HUES6 (cell line): ENCODE measurements at regions not wholly inside any gene's neighbourhood (a gene's known extent, or its start where the extent isn't known, plus 50 kb on each side); places are given as distances from the start of the nearest gene placed in this dataset.
"Not testable (repeated sequence)": the region's sequence is repeated elsewhere in the genome, so short reads cannot be mapped to it uniquely, and the experiment has no call there.

Source experiments
- H3K27ac ChIP-seq: 2 replicates; pipeline ENCODE4 v1.7.0; 2013; ENCODE audit warnings: low read depth, mild to moderate bottlenecking, low read length, inconsistent platforms
- H3K27me3 ChIP-seq: 2 replicates; pipeline ENCODE4 v1.6.1; 2013; ENCODE audit warnings: low read length; ENCODE audit not compliant: control insufficient read depth, insufficient read depth
- H3K36me3 ChIP-seq: 2 replicates; pipeline ENCODE4 v1.6.1; 2013; ENCODE audit warnings: low read length; ENCODE audit not compliant: control insufficient read depth, insufficient read depth
- H3K4me1 ChIP-seq: 2 replicates; pipeline ENCODE4 v1.6.1; 2013; ENCODE audit warnings: low read length; ENCODE audit not compliant: control insufficient read depth, insufficient read depth
- H3K4me3 ChIP-seq: 2 replicates; pipeline ENCODE4 v1.5.1; 2013; ENCODE audit warnings: low read depth, low read length
- H3K9ac ChIP-seq: one replicate; pipeline ENCODE4 v1.6.1; 2013; ENCODE audit warnings: mild to moderate bottlenecking, low read length
- H3K9me3 ChIP-seq: 2 replicates; pipeline ENCODE4 v1.6.1; 2013; ENCODE audit warnings: low read depth, low read length; ENCODE audit not compliant: control insufficient read depth, insufficient read depth

DNA sequence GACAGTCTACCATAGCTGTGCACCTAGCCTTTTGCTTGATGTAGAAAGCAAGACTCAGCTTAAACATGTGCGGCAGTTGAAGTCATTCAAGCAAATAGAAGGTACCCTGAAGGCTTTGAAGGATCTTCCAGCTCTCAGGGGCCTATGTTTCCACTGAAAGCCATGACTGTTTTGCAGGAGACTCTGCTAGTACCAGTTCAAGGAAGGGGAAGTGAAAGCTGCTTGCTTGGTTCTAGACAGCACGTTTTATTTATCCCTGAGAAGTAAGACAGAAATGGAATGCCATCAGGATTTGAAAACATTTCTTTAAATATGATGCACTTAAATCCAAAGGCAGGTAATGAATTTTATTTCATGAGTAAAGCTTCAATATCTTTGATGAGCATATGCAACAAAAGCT is 311.4 kb downstream of the PDCD6IP start:
- Histone ChIP-seq H3K9me3 (no peaks in the 10 kb centered on the region), H3K4me3 (no peak overlapping the region), H3K27me3 (no peaks in the 10 kb centered on the region), H3K4me1 (peaks cover 4% of the 10 kb centered on the region; the same call in 1 of the 2 replicates), H3K36me3 (no peaks in the 10 kb centered on the region), H3K27ac (no peak overlapping the region), H3K9ac (no peak overlapping the region)

DNA sequence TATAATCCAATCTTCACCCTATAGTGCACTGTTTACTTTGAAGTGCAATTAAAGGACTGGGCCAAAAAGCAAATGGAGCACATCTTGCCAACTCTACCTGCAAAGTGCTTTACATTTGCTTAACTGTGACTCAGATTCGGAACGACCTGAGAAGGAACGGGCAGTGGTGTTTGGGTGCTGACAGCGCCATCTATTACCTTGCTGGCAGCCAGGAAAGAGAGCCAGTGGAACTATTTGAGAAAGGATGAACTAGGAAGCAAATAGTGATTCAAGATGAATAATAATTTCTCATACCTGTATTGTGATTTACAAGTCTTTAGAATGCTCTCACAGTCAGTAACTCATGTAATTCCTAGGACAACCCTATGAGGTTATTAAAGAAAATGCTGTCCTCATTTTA is 312.9 kb downstream of the PDCD6IP start:
- no peaks in the 10 kb centered on the region for H3K27me3 ChIP-seq
- H3K9ac ChIP-seq, result no peak overlapping the region
- H3K4me1 ChIP-seq, result peaks cover 4% of the 10 kb centered on the region; the same call in 1 of the 2 replicates
- H3K27ac ChIP-seq, result no peak overlapping the region
- H3K36me3 ChIP-seq, result no peaks in the 10 kb centered on the region
- no peak overlapping the region for H3K4me3 ChIP-seq
- H3K9me3 ChIP-seq, result no peaks in the 10 kb centered on the region

DNA sequence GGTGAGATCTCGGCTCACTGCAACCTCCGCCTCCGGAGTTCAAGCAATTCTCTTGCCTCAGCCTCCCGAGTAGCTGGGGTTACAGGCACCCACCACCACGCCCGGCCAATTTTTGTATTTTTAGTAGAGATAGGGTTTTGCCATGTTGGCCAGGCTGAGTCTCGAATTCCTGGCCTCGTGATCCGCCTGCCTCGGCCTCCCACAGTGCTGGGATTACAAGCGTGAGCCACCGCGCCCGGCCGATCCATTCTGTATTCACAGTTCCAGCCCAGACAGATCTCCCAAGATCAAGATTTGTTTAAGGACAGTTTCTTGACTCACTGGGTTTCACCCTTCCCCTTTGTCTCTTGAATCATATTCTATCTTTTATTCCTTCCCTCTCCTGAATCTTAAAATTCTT is 313.8 kb downstream of the PDCD6IP start:
- not testable (repeated sequence) for H3K27me3 ChIP-seq, H3K4me1 ChIP-seq, H3K9me3 ChIP-seq

GRCh38 chr3:34131091-34131490 is 332.7 kb downstream of the PDCD6IP start:
- H3K36me3 ChIP-seq, result no peaks in the 10 kb centered on the region
- H3K9ac ChIP-seq, result no peak overlapping the region
- no peak overlapping the region for H3K4me3 ChIP-seq
- H3K9me3 ChIP-seq, result no peaks in the 10 kb centered on the region
- H3K4me1 ChIP-seq, result no peaks in the 10 kb centered on the region
- no peaks in the 10 kb centered on the region for H3K27me3 ChIP-seq
- no peak overlapping the region for H3K27ac ChIP-seq

More for the DNA sequence above, 313.8 kb downstream of the PDCD6IP start:
- not testable (repeated sequence) for H3K27ac ChIP-seq, H3K4me3 ChIP-seq, H3K36me3 ChIP-seq, H3K9ac ChIP-seq

DNA sequence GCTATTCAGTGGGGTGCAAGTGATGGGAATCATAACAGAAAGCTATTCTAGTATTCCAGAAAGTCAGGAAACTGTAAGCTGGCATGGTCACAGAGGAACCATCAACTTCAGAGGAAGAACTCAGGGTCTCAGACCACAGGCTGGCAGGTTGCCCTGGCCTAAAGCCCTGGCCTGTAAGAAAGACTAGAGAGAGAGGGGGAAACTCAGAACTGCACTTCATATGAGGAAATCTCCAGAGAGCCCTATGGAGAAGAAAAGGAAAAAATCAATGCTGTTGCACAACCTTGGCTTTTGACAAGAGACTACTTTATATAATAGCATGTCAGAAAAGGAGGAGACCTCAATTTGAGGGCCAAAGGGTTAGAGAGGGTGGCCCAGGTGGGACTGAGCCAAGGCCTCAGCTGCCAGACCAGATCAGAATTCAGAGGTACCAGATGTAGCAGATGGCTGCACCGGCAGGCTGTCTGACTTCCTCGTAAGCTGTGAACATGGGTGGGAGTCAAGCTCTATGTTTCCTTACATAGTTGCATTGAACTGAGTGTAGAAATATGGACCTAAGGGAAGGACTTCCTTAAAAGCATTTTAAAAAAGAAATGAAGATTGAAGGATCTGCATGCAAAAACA is 333.8 kb downstream of the PDCD6IP start:
- Histone ChIP-seq H3K9ac (no peak overlapping the region), H3K4me3 (no peak overlapping the region), H3K9me3 (no peaks in the 10 kb centered on the region), H3K36me3 (no peaks in the 10 kb centered on the region), H3K27ac (no peak overlapping the region), H3K4me1 (no peaks in the 10 kb centered on the region), H3K27me3 (no peaks in the 10 kb centered on the region)

DNA sequence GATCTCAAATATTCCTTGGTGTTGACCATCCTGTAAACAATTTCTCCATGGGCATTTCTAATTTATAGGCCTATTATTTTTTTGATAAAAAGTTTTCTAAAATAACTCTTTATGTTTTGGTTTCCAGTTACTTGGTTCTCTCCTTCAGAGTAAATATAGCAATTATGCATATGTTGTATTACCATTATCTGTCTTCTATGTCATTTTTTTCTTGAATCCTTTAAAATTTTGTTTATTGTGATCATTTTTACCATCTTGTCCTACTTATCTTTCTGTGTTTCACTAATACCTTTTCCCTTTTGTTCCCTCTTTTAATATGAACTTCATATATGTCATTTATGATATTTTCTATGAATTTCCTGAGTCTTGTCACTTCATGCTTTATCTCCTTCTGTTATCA is 341.1 kb downstream of the PDCD6IP start:
- Histone ChIP-seq H3K9ac (no peak overlapping the region), H3K4me1 (no peaks in the 10 kb centered on the region)

GRCh38 chr3:34140616-34141015 is 342.2 kb downstream of the PDCD6IP start:
- Histone ChIP-seq H3K36me3 (no peaks in the 10 kb centered on the region), H3K9me3 (no peaks in the 10 kb centered on the region), H3K4me1 (peaks cover 5% of the 10 kb centered on the region; the same call in 1 of the 2 replicates), H3K9ac (no peak overlapping the region), H3K27me3 (no peaks in the 10 kb centered on the region), H3K27ac (no peak overlapping the region), H3K4me3 (no peak overlapping the region)

More for the DNA sequence above, 341.1 kb downstream of the PDCD6IP start:
- Histone ChIP-seq H3K36me3 (no peaks in the 10 kb centered on the region), H3K4me3 (no peak overlapping the region), H3K27me3 (no peaks in the 10 kb centered on the region), H3K27ac (no peak overlapping the region), H3K9me3 (no peaks in the 10 kb centered on the region)

DNA sequence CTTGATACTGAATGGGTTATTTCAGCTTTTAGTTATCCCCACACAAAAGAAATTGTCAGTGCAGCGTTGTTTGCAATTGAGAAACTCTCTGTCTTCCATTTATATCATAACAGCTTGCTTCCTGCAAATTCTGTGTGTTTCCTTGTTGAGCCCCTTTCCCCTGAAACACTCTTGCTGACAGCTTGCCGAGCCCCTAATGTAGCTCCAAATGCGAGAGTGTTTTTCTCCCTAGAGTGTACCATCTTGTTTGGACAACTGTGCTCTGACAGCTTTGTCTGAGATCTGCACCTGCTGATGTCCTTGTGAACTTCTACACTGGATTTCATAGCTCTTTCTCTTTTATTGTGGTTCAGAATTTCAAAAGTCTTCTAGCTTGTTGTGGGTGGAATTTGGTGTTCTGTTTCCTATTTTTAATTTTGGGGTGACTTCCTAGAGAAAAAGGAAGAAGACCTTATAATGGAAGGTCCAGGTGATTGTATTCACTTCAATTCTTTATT is 343.5 kb downstream of the PDCD6IP start:
- Histone ChIP-seq H3K36me3 (no peaks in the 10 kb centered on the region), H3K4me1 (peaks cover 11% of the 10 kb centered on the region), H3K9ac (no peak overlapping the region), H3K9me3 (no peaks in the 10 kb centered on the region), H3K4me3 (no peak overlapping the region), H3K27me3 (no peaks in the 10 kb centered on the region), H3K27ac (no peak overlapping the region)

- Histone ChIP-seq H3K4me1 (peaks cover 11% of the 10 kb centered on the region), H3K4me3 (no peak overlapping the region), H3K27me3 (no peaks in the 10 kb centered on the region), H3K27ac (no peak overlapping the region), H3K9ac (no peak overlapping the region), H3K9me3 (no peaks in the 10 kb centered on the region), H3K36me3 (no peaks in the 10 kb centered on the region)
These were observed 347.4 kb downstream of the PDCD6IP start for GRCh38 chr3:34145796-34146195.

DNA sequence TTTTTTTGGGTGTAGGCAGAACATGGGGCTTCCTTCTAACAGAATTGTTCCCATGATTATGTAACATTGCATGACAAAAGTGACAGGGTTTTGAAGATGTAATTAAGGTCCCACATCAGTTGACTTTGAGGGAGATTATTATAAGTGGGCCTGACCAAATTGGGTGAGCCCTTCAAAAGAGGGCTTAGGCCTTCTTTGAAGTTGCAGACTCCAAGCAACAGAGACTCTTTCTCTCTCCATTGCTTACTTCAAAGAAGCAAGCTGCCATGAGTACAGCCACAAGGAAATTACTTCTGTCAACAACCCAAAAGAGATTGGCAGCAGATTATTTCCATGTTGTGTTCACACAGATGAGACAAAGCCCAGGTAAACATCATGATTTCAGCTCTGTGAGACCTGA is 348.2 kb downstream of the PDCD6IP start:
- Histone ChIP-seq H3K4me1 (peaks cover 11% of the 10 kb centered on the region), H3K9me3 (no peaks in the 10 kb centered on the region), H3K27me3 (no peaks in the 10 kb centered on the region), H3K4me3 (no peak overlapping the region), H3K27ac (no peak overlapping the region), H3K9ac (no peak overlapping the region), H3K36me3 (no peaks in the 10 kb centered on the region)

DNA sequence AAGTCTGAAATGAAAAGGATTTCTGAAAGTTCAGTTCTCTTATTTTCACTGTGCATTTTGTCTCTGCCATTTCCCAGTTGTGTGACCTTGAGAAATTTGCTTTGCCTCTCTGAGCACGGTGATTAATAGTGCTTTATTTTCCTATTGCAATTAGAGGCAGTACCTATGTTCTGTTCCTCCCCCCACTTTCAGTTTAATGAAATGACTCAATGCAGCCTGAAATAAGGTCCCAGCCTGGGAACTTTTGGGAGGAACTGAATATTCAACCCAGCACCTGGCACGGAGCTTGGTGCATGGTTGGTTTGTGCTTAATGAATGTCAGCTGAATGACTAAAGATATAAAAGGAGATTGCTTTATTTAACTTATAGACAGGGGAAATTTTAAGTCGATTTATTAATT is 352.6 kb downstream of the PDCD6IP start:
- Histone ChIP-seq H3K9ac (no peak overlapping the region), H3K4me3 (no peak overlapping the region)

More for the DNA sequence above, 352.6 kb downstream of the PDCD6IP start:
- H3K27me3 ChIP-seq, result no peaks in the 10 kb centered on the region
- H3K27ac ChIP-seq, result no peak overlapping the region
- H3K36me3 ChIP-seq, result no peaks in the 10 kb centered on the region
- peaks cover 4% of the 10 kb centered on the region for H3K4me1 ChIP-seq
- no peaks in the 10 kb centered on the region for H3K9me3 ChIP-seq
